ENCODE measurements at regions not wholly inside any gene's neighbourhood (a gene's known extent, or its start where the extent isn't known, plus 50 kb on each side); places are given as distances from the start of the nearest gene placed in this dataset.

GRCh38 chr2:236452238-236452637 lies 117.4 kb upstream of the ACKR3 start:
- WGBS (ENCODE audit: low lambda C conversion rate, missing lambda C conversion rate) = 47% methylated on average over 3 of the region's 3 CpGs
- Histone ChIP-seq H3K27me3 (no peaks in the 10 kb centered on the region), H3K4me2 (no peak overlapping the region), H3K36me3 (replicated peaks; ENCODE audit: insufficient read depth, low read depth) (no peaks in the 10 kb centered on the region), H3K9me2 (replicated peaks; ENCODE audit: insufficient read depth) (no peaks in the 10 kb centered on the region), H3K4me3 (no peak overlapping the region), H3K4me1 (ENCODE audit: insufficient read depth) (no peaks in the 10 kb centered on the region), H4K20me1 (ENCODE audit: insufficient read depth, poor library complexity, severe bottlenecking) (no peaks in the 10 kb centered on the region), H2AFZ (no peak overlapping the region), H3K79me2 (no peaks in the 10 kb centered on the region), H3K9me3 (ENCODE audit: low read depth) (no peaks in the 10 kb centered on the region), H3K27ac (no peak overlapping the region)
- TF ChIP-seq EZH2phosphoT487 (IDR thresholded peaks at IDR 0.05; ENCODE audit: low read depth, severe bottlenecking, unreplicated experiment) = no peak
- no peak for TF ChIP-seq EZH2 (IDR thresholded peaks at IDR 0.05; ENCODE audit: borderline replicate concordance)
- TF ChIP-seq, protein P1, sequence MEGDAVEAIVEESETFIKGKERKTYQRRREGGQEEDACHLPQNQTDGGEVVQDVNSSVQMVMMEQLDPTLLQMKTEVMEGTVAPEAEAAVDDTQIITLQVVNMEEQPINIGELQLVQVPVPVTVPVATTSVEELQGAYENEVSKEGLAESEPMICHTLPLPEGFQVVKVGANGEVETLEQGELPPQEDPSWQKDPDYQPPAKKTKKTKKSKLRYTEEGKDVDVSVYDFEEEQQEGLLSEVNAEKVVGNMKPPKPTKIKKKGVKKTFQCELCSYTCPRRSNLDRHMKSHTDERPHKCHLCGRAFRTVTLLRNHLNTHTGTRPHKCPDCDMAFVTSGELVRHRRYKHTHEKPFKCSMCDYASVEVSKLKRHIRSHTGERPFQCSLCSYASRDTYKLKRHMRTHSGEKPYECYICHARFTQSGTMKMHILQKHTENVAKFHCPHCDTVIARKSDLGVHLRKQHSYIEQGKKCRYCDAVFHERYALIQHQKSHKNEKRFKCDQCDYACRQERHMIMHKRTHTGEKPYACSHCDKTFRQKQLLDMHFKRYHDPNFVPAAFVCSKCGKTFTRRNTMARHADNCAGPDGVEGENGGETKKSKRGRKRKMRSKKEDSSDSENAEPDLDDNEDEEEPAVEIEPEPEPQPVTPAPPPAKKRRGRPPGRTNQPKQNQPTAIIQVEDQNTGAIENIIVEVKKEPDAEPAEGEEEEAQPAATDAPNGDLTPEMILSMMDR (IDR thresholded peaks at IDR 0.05; ENCODE audit: poor library complexity) = no peak
- DNase-seq (ENCODE audit: low spot score) = no peak

GRCh38 chr2:236454076-236454475 lies 115.5 kb upstream of the ACKR3 start:
- WGBS (ENCODE audit: low lambda C conversion rate, missing lambda C conversion rate) = 93% methylated on average over 10 of the region's 10 CpGs
- no peak overlapping the region for H3K4me2 ChIP-seq

GRCh38 chr2:236459393-236459792 lies 110.2 kb upstream of the ACKR3 start:
- no peak overlapping the region for H2AFZ ChIP-seq
- no peak overlapping the region for H3K27ac ChIP-seq
- no peaks in the 10 kb centered on the region for H3K27me3 ChIP-seq
- H3K4me3 ChIP-seq = no peak overlapping the region
- no peak for DNase-seq (ENCODE audit: low spot score)
- WGBS (ENCODE audit: low lambda C conversion rate, missing lambda C conversion rate) = 98% methylated on average over 5 of the region's 18 CpGs
- H4K20me1 ChIP-seq (ENCODE audit: insufficient read depth, poor library complexity, severe bottlenecking) = no peaks in the 10 kb centered on the region
- TF ChIP-seq EZH2 (IDR thresholded peaks at IDR 0.05; ENCODE audit: borderline replicate concordance) (no peak), EZH2phosphoT487 (IDR thresholded peaks at IDR 0.05; ENCODE audit: low read depth, severe bottlenecking, unreplicated experiment) (no peak)
- TF ChIP-seq, protein P1 (IDR thresholded peaks at IDR 0.05; ENCODE audit: poor library complexity) = no peak
- no peaks in the 10 kb centered on the region for H3K79me2 ChIP-seq
- no peaks in the 10 kb centered on the region for H3K4me1 ChIP-seq (ENCODE audit: insufficient read depth)
- no peaks in the 10 kb centered on the region for H3K36me3 ChIP-seq (replicated peaks; ENCODE audit: insufficient read depth, low read depth)
- no peaks in the 10 kb centered on the region for H3K9me2 ChIP-seq (replicated peaks; ENCODE audit: insufficient read depth)
- H3K9me3 ChIP-seq (ENCODE audit: low read depth) = no peaks in the 10 kb centered on the region
- H3K4me2 ChIP-seq = no peak overlapping the region

More at GRCh38 chr2:236454076-236454475, 115.5 kb upstream of the ACKR3 start:
- DNase-seq (ENCODE audit: low spot score) = no peak
- Histone ChIP-seq H3K79me2 (no peaks in the 10 kb centered on the region), H3K4me3 (no peak overlapping the region), H3K27me3 (no peaks in the 10 kb centered on the region), H3K27ac (no peak overlapping the region), H2AFZ (no peak overlapping the region), H3K4me1 (ENCODE audit: insufficient read depth) (no peaks in the 10 kb centered on the region), H3K36me3 (replicated peaks; ENCODE audit: insufficient read depth, low read depth) (no peaks in the 10 kb centered on the region), H3K9me3 (ENCODE audit: low read depth) (no peaks in the 10 kb centered on the region), H4K20me1 (ENCODE audit: insufficient read depth, poor library complexity, severe bottlenecking) (no peaks in the 10 kb centered on the region), H3K9me2 (replicated peaks; ENCODE audit: insufficient read depth) (no peaks in the 10 kb centered on the region)
- TF ChIP-seq EZH2phosphoT487 (IDR thresholded peaks at IDR 0.05; ENCODE audit: low read depth, severe bottlenecking, unreplicated experiment) (no peak), EZH2 (IDR thresholded peaks at IDR 0.05; ENCODE audit: borderline replicate concordance) (no peak)
- TF ChIP-seq, protein P1 (IDR thresholded peaks at IDR 0.05; ENCODE audit: poor library complexity) = no peak

- 97% methylated on average over 1 of the region's 1 CpG for WGBS (ENCODE audit: low lambda C conversion rate, missing lambda C conversion rate)
- no peaks in the 10 kb centered on the region for H3K27me3 ChIP-seq
- TF ChIP-seq, protein P1 (IDR thresholded peaks at IDR 0.05; ENCODE audit: poor library complexity) = no peak
- no peak for TF ChIP-seq EZH2 (IDR thresholded peaks at IDR 0.05; ENCODE audit: borderline replicate concordance)
- TF ChIP-seq EZH2phosphoT487 (IDR thresholded peaks at IDR 0.05; ENCODE audit: low read depth, severe bottlenecking, unreplicated experiment) = no peak
- DNase-seq (ENCODE audit: low spot score) = no peak
- H3K36me3 ChIP-seq (replicated peaks; ENCODE audit: insufficient read depth, low read depth) = no peaks in the 10 kb centered on the region
- H3K4me2 ChIP-seq = no peak overlapping the region
- H3K9me3 ChIP-seq (ENCODE audit: low read depth) = peaks cover 8% of the 10 kb centered on the region
- no peaks in the 10 kb centered on the region for H3K4me1 ChIP-seq (ENCODE audit: insufficient read depth)
- H4K20me1 ChIP-seq (ENCODE audit: insufficient read depth, poor library complexity, severe bottlenecking) = no peaks in the 10 kb centered on the region
- H3K27ac ChIP-seq = no peak overlapping the region
- no peaks in the 10 kb centered on the region for H3K9me2 ChIP-seq (replicated peaks; ENCODE audit: insufficient read depth)
- H3K4me3 ChIP-seq = no peak overlapping the region
- H2AFZ ChIP-seq = no peak overlapping the region
- no peaks in the 10 kb centered on the region for H3K79me2 ChIP-seq
Measured at GRCh38 chr2:236464140-236464539, 105.5 kb upstream of the ACKR3 start.

All from hepatocyte (in vitro differentiated cells).